ENCODE measurements at regions not wholly inside any gene's neighbourhood (a gene's known extent, or its start where the extent isn't known, plus 50 kb on each side); places are given as distances from the start of the nearest gene placed in this dataset.

GRCh38 chr1:79790950-79791349, 784.4 kb upstream of the ADGRL4 start:
- BruUV-seq (replicated peaks) = no TSS peak
- Histone ChIP-seq H3K4me1 (ENCODE audit: control insufficient read depth, insufficient read depth, low read length) (no peaks in the 10 kb centered on the region), H3K9me3 (ENCODE audit: control insufficient read depth, insufficient read depth, low read depth, low read length) (no peaks in the 10 kb centered on the region), H3K27me3 (ENCODE audit: control insufficient read depth, insufficient read depth, low read length) (no peaks in the 10 kb centered on the region), H3K4me3 (ENCODE audit: low read depth in 2 of 2, low read length in 2 of 2) (no peak overlapping the region), H3K27ac (ENCODE audit: low read length) (no peak overlapping the region), H3K36me3 (ENCODE audit: control insufficient read depth, insufficient read depth, low read length) (no peaks in the 10 kb centered on the region)
- in situ Hi-C loops (cut with HindIII; ENCODE audit: low pct_unique_long_range_greater_than_20kb, low sequenced_read_pairs) = no loop called here
- ChIA-PET POLR2A (no interaction called here), CTCF (no interaction called here)
- DNase-seq (ENCODE audit: low read depth, low spot score) (no peak), ATAC-seq (no peak)
- intact Hi-C loops (cut with micrococcal nuclease; ENCODE audit: unreplicated experiment) = no loop called here
- TF ChIP-seq REST (IDR thresholded peaks at IDR 0.05; ENCODE audit: insufficient read depth in 1 of 2, low read depth in 2 of 2, low read length in 1 of 2) (no peak), CTCF (IDR thresholded peaks at IDR 0.05) (no peak), TCF7L2 (IDR thresholded peaks at IDR 0.05; ENCODE audit: low read depth, low read length) (no peak), POLR2AphosphoS5 (IDR thresholded peaks at IDR 0.05; ENCODE audit: low read depth, low read length) (no peak), SIN3A (IDR thresholded peaks at IDR 0.05; ENCODE audit: borderline replicate concordance, insufficient read depth, low read depth, low read length) (no peak)

- ChIA-PET POLR2A (no interaction called here), CTCF (no interaction called here)
- intact Hi-C loops (cut with micrococcal nuclease; ENCODE audit: unreplicated experiment) = no loop called here
- ATAC-seq (no peak), DNase-seq (ENCODE audit: low read depth, low spot score) (no peak)
- Histone ChIP-seq H3K27me3 (ENCODE audit: control insufficient read depth, insufficient read depth, low read length) (no peaks in the 10 kb centered on the region), H3K4me3 (ENCODE audit: low read depth in 2 of 2, low read length in 2 of 2) (no peak overlapping the region), H3K36me3 (ENCODE audit: control insufficient read depth, insufficient read depth, low read length) (no peaks in the 10 kb centered on the region), H3K4me1 (ENCODE audit: control insufficient read depth, insufficient read depth, low read length) (no peaks in the 10 kb centered on the region), H3K27ac (ENCODE audit: low read length) (no peak overlapping the region), H3K9me3 (ENCODE audit: control insufficient read depth, insufficient read depth, low read depth, low read length) (no peaks in the 10 kb centered on the region)
- TF ChIP-seq SIN3A (IDR thresholded peaks at IDR 0.05; ENCODE audit: borderline replicate concordance, insufficient read depth, low read depth, low read length) (no peak), TCF7L2 (IDR thresholded peaks at IDR 0.05; ENCODE audit: low read depth, low read length) (no peak), CTCF (IDR thresholded peaks at IDR 0.05) (no peak), REST (IDR thresholded peaks at IDR 0.05; ENCODE audit: insufficient read depth in 1 of 2, low read depth in 2 of 2, low read length in 1 of 2) (no peak), POLR2AphosphoS5 (IDR thresholded peaks at IDR 0.05; ENCODE audit: low read depth, low read length) (no peak)
- in situ Hi-C loops (cut with HindIII; ENCODE audit: low pct_unique_long_range_greater_than_20kb, low sequenced_read_pairs) = no loop called here
- no TSS peak for BruUV-seq (replicated peaks)
These were observed 781.1 kb upstream of the ADGRL4 start for GRCh38 chr1:79787631-79788030.

All from Panc1 (cell line).